GM21723 (cell line): ENCODE measurements at regions not wholly inside any gene's neighbourhood (a gene's known extent, or its start where the extent isn't known, plus 50 kb on each side); places are given as distances from the start of the nearest gene placed in this dataset.

Experiments
- ATAC-seq: cut with Tn5 transposase; IDR thresholded peaks from one replicate; pipeline ENCODE4 v1.9.1; 2021; ENCODE audit warnings: mild to moderate bottlenecking, moderate library complexity; ENCODE audit not compliant: unreplicated experiment

DNA sequence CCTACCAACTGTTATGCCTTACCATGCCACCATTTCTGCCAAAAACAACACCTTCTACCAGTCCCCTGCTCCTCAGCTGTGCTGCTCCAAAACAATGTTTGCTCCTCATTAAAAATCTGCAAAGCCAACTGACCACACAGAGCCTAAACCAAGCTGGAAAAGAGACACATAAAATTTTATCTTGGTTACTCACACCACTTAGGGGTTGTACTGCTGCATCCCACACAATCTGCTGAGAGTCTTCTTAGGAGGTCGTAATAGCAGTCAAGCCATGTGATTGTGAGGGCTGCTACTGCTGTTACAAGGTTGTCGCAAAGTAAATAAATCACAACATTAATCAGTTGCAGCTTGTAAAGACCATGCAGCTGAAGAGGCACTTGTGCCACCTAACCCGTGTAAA lies 607.4 kb upstream of the FAM241A start:
- ATAC-seq: no peak

DNA sequence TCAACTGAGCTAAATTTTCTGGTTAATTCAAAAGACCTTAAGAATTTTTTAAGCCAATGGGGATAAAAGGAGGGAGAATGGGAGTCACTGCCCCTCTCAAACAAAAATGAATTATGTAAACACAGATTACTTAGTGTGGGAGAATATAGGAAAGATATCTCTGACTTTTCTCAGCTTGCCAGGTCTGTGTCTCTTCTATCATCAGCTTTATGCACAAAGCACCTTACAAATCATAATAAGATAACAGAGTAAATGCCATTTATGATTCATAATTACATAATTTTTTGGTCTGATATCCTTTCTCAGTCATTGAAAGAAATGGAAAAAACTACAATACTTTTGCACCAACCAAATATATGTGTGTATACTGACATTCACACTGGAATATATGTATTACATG lies 604.6 kb upstream of the FAM241A start:
- no peak for ATAC-seq

DNA sequence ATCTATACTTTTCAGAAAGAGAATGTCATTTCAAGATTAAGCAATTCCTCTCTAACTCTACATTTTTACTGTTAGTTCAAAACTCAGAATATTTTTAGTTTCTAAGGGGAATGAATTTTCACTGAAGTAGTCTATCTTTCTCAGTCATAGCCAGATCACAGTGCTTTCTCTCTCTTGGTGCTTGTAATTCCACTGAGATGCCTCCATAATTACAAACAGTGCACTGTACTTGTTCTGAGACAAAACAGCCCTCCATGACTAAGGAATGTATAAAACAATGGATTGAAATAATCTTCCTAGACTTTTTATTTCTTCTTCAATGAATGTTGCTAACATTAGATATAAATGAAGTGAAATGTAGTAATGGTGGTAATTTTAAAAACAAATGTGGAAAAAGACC lies 603.2 kb upstream of the FAM241A start:
- no peak for ATAC-seq

DNA sequence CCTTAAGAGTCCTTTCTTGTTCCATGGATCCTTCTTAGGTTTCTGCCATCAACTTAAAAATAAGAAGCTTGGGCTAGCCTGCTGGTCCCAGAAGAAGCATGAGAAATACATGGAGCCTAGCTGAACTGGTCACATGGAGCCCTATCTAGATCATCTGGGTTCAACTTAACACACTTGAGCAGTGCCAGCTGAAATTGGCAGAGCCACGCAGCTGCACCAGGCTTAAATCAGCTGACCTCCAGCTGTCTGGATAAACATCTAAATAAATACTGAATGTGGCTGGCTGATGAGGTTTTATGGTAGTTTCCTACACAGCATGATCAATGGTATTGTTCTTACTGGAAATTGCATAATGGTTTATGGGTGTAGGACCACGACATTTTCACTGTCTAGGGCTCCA lies 598.4 kb upstream of the FAM241A start:
- ATAC-seq: no peak

- no peak for ATAC-seq
These were observed 589.0 kb upstream of the FAM241A start for GRCh38 chr4:111556141-111556781.

DNA sequence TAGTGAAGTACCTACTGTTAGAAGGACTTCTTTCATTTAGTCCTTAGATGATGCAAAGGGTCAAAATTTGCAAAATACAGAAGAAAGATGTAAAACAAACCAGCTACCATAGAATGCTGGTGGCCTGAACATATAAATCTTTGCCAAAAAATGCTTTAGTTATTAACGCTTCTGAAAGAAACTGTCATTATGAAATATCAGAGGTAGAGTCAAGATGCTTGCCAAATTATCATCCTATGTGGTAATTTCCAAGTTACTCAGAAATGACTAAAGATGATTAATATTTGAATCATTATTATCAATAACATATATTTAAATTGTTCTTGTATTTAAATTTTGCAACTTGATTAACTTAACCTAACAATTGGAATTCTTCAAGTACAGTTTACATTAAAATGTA lies 588.4 kb upstream of the FAM241A start:
- no peak for ATAC-seq

- no peak for ATAC-seq
These were observed 582.4 kb upstream of the FAM241A start for GRCh38 chr4:111562826-111563225.

GRCh38 chr4:111572470-111572869 lies 572.8 kb upstream of the FAM241A start:
- ATAC-seq: no peak

- no peak for ATAC-seq
These were observed 571.9 kb upstream of the FAM241A start for GRCh38 chr4:111573386-111573785.

GRCh38 chr4:111579767-111580166 lies 565.5 kb upstream of the FAM241A start:
- no peak for ATAC-seq

DNA sequence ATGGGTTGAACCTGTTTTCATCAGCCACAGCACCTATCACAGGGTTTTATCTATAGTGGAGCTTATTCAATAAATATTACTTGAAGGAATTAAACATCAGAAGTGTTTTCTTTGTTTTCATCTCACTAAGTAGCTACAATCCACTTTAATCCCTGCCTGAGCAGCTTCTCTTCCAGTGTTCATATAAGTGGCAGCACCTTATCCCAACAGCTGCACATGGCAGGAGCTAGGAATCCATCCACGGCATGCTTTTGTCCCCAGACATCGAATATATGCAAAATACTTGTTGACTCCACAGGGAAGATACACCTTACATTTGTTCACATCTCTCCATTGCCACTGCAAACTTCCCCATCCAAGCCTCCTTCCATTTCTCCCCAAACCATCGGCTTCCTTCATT lies 549.8 kb upstream of the FAM241A start:
- no peak for ATAC-seq

DNA sequence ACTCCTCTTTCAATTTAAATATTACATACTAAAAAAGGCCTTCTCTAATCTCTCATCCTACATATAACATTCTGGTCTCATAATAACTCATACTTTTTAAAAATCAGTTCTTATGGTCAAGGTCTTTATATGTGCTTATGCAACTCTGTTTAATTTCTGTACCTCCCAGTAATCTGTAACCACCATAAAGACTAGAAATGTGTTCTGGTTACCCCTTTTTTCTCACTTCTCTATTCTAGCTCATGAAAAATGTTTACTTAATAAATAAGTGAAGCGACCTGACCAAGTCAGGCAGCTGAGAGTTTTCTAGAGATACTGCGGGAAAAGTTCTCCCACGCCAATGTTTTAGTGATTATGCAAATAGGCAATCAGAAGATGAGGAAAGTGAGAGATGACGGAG lies 548.8 kb upstream of the FAM241A start:
- ATAC-seq: no peak

GRCh38 chr4:111601671-111602070 lies 543.6 kb upstream of the FAM241A start:
- no peak for ATAC-seq

GRCh38 chr4:111602848-111603247 lies 542.4 kb upstream of the FAM241A start:
- ATAC-seq: no peak

DNA sequence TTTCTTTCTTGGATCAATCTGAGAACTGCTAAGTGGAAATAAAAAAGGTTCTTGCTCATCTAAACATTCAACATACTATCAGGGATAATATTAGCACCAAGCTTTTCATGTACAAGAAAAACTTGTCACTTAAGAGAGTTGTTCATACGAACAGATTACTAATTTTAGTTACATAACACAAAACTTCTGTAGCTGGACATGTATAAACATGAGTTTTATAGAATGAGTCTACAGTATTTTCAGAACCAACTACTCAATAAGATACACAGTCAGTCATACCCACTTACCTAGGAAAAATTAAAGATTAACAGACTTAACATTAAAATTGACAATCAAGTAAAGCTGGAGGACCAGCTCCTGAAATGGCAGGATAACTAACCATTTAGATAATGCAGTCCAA lies 540.1 kb upstream of the FAM241A start:
- ATAC-seq: no peak

DNA sequence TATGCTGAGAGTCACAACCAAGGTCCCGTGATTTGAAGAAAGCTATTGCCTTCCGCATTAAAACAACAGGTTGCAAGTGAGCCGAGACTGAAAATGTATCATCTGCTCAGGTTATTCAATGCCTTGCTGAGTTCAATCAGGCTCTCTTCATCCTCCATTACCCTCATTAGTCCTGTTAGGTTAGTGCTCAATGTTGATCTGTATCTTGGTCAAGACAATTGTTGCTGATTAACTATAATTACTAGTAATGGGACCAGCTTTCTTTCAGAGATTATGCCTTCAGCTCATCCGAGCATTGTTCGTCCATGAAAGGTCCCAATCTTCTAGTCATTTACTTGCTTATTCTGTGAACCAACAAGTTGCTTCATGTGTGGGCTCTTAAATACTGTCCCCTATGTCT lies 534.6 kb upstream of the FAM241A start:
- no peak for ATAC-seq

GRCh38 chr4:111618908-111619307 lies 526.3 kb upstream of the FAM241A start:
- ATAC-seq: no peak

- no peak for ATAC-seq
These were observed 516.8 kb upstream of the FAM241A start for GRCh38 chr4:111628437-111628836.

DNA sequence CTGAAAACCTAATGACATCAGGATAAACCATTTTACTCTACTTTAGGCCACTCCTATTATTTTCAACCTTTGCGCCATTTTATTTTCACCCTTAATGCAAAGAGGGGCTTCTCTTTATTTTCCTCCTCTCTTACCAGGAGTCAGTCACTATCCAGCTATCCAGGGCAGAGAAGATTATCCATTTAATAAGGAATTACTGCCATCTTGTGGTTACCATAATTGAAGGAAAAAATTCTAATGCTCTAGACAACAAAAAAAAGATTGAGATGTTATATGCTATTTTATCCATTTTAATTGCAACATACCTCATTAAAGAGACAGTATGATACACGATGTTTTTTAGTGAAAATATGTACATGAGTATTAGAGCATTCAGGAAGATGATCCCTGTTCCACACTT lies 514.5 kb upstream of the FAM241A start:
- ATAC-seq: no peak

DNA sequence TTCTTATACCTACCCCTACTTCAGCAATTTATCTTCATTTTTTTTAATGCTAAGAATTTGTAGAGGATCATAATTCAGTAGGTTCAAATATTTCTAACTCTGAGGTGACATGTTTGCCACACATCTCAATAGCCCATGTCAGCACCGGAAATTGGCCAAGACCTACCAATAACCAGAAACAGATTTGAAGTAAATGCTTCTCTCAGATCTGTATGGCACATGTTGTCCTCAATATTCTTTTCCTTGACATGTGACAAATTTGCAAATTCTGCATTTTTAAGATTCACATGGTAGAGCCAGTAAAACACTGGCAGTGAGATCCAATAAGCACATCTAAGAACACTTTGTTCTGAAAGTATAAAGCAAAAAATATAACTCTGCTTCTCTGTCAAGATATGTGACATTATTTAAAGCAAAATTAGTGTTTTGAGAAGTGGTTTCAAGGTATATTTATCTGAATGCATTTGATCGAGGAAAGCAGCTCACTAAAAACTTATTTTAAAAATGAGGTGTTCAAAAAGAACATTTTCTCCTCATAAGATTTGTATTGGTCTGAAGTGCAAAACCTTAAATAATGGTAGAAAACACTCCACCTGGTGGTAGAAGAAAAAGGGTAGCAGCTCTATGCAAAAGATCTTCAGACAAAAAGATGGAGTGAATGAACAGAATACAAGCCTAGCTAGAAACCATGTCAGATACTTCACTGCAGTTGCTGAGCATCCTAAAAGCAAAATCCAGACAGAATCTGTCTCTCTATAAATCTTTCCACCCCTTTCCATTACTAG lies 513.8 kb upstream of the FAM241A start:
- ATAC-seq: no peak

DNA sequence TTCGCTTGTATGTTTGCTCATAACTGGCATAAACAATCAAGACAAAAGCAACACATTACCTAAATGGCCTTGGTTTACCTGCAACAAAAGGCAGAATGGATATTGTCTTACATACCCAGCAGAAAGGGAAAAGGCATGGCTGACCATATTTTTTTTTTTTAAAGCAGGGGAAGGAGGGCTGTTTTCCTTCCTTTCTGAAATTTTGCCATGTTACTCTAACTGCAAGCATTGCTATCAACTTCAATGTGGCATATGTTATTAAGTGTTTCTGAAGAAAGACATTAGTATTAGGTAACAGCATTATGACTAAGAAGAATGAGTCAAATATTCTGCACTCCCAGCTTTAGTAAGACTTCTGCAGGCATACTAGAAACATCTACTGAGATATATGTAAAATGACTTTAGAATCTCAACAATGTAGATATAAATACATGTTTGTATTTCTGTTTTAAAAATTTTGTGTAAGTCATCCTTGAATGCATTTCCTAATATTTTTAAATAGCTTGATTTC lies 512.6 kb upstream of the FAM241A start:
- ATAC-seq: no peak

DNA sequence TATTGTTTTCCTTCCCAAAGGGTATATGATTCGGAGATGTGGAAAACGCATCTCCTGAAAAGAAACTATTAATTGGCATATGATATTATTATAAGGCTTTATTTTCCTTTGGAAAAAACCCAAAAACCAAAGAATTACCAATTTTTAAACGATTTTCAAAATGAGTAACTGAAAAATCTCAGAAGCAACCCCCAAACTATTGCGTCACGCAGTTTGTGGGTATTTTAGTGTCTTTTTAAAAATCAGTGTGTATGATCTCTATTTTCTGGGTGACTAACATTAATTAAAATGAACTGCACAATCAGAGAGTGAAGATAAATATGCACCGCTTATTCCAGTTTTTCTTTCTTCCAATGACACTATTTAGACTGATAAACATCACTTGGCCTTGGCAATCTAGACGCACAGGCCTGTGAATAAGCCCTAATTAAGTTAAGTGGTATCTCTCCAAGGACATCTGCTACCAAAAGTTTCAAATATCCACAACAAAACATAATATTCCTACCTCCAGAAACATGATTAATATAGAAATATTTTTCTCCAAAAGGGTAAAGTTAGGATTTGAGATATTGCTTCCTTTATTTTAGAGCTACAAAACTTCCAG lies 511.5 kb upstream of the FAM241A start:
- no peak for ATAC-seq
